GM08714 (cell line): ENCODE measurements at regions not wholly inside any gene's neighbourhood (a gene's known extent, or its start where the extent isn't known, plus 50 kb on each side); places are given as distances from the start of the nearest gene placed in this dataset.

Experiments
- H3K4me3 ChIP-seq: fragments of 200-500 bp; sonication (Bioruptor generic); 2 replicates; pipeline ENCODE4 v1.5.1; 2014; ENCODE audit warnings: mild to moderate bottlenecking, low read length, inconsistent platforms
- ZNF274 ChIP-seq: IDR thresholded peaks from 2 replicates; pipeline ENCODE4 v1.6.1; 2012; ENCODE audit warnings: mild to moderate bottlenecking, low read depth, low read length

DNA sequence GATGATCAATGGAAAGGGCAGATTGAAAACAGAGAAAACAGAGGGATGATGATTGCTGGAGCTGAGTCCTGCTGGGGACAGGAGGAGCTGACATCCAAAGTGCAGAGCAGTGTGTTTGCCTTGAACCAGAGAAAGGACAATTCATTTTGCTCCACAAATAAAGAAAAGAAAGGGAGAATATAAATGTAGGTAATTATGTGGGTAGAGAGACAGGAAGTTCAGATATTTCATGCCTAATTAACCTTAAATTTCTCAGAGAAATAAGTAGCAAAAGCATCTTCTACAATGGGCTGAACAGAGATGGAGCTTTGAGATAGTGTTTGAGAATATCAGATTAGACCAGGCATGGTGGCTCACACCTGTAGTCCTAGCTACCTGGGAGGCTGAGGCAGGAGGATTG is 93.2 kb downstream of the TNFSF18 start:
- TF ChIP-seq ZNF274 = no peak
- no peak overlapping the region for H3K4me3 ChIP-seq

DNA sequence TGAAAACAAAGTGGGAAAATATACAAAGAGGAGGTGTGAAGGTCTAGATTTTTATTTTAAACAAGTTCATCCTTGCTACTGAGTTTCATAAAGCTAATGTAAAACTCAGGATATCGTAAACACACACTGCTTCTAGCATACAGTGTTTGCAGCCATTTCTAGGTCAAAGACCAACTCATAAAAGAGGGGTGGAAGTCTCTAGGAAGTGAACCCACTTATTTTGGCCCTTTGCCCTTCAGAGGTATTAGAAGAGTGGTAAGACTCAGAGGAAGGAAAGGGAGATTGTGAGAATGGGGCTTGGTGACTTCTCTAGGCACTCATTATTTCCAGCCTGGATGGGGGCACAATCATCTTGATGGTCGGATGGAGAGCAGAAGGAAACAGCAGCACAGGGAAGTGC is 91.2 kb downstream of the TNFSF18 start:
- no peak overlapping the region for H3K4me3 ChIP-seq
- TF ChIP-seq ZNF274 = no peak

DNA sequence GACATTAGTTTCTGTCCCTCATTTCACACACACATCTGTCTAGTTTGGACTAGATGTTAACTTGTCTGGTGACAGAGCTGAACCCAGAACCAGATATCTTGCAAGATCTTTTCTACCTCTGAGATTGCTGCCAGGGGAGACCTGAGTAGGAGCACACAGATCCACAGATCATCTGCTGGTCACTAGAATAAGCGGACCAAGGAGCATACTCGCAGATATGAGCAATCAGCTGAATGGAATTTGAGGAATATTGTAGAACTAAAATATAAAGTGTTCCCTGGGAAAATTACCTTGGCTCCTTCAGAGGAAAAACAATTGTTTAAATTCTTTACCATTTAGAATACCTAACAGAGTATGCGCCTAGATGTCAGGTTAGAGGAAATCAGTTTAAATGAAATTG is 90.7 kb downstream of the TNFSF18 start:
- no peak for TF ChIP-seq ZNF274
- no peak overlapping the region for H3K4me3 ChIP-seq

DNA sequence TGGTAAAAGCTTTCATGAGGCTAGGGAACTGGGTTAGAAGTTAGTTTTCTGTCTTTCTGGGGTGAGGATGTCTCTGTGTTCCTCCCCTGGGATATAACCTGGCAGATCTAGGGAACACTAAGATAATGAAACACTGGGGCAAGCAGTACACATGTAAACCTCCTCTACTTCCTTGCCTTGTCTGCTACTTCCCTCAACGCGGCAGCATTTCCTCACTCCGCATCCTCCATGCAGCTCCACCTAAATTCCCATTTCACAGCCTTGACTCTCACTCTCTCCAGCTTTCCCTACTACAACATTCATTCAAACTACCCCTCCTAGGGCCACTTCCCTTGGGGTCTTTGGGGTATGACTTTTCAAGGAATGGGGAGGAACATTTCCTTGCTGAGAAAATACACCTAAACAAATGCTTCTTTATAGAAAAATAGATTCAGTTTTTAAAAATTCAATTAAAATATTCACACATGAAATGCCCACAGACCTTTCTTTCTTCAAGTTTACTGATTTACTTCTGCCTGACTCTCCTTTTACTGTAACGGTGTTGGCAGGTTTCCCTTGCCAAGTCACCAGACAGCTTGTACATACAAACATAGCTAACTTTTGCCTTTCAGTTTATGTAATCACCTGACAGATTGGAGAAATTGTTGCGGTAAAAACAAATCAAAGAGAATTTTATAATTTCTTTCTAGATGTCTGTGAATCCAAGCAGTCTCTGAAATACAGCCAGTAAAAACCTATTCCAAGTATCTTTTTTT is 90.1 kb downstream of the TNFSF18 start:
- no peak for TF ChIP-seq ZNF274
- H3K4me3 ChIP-seq = no peak overlapping the region

DNA sequence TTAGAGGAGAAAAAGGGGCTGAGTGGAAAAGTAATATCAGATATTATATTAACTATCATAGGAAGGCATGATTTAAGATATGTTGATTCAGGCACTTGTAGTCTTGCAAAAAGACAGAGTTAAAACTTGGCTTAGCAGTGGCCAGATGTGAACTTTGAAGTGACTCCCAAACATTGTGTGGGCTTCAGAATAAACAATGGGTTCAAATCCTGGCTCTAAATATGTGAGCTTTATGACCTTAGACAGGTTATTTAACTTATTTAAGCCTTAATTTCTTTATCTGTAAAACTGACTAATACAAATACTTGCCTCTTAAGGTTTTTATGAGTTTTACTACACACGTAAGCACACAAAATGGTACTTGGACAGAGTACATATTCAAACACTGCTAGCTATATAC is 85.9 kb downstream of the TNFSF18 start:
- no peak overlapping the region for H3K4me3 ChIP-seq
- TF ChIP-seq ZNF274 = no peak

DNA sequence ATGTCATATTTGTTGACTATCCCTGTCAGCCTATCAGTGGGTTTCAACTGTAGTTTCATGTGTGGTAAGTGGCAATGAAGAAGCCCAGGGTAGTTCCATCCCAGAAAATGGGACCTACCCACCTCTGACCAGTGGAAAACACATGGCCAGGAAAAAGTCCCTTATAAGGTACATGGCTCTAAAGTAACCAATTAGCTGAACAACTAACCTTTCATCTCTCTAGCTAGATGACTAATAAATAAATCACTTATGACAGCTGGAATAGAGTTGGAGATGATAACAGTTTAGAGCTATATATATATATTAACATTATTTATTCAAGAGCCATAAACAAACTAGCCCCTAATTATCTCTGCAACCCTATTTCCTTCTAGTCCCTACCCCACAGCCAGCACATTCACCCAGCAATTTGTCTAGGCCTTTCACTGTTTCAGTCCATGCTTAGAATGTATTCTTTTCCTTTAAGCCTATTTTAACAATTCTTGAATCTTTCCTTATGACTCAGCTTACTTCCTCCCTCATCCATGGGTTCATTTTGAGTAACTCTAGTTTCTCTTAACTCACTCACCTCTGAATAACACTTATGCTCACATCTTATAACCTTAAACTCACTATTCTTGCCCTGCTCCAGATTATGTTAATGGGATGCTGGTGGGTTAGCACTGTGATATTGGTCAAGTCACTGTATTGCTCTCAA is 83.7 kb downstream of the TNFSF18 start:
- TF ChIP-seq ZNF274 = no peak
- no peak overlapping the region for H3K4me3 ChIP-seq

DNA sequence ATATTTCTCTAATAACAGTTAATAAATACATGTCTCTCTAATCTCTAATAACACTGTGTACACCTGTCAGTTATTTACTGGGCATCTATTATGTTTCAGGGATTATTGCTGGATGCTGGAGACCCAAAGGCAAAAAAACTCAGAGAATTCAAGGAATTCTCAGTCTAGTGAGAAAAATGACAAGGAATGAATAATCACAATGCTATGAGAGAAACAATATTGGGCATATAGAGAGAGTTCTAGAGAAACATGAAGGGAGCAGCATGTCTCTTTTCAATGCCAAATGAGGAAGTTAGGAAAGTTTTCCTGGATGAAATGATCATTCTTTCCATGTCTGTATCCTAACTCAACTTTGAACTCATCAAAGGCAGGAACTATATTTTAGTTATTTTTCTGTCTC is 82.8 kb downstream of the TNFSF18 start:
- no peak for TF ChIP-seq ZNF274
- no peak overlapping the region for H3K4me3 ChIP-seq

DNA sequence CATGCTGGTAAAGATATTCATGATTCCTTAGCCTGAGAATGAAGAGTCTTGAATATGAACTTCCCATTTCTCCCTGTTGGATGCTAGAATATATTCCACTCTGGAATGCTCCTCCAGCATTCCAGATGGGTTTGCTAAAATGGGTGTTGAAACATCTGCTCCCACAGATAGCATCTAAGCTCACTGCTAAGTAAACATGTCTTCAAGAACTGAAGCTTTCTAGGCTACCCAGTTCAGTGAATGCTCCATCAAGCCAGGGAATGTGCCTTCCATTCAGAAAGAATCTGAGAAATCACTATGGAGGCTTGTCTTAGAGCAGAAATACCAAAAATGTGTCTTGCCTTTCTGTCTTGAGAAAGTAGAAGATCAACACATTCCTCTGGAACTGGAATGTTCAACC is 81.1 kb downstream of the TNFSF18 start:
- TF ChIP-seq ZNF274 = no peak
- H3K4me3 ChIP-seq = no peak overlapping the region

DNA sequence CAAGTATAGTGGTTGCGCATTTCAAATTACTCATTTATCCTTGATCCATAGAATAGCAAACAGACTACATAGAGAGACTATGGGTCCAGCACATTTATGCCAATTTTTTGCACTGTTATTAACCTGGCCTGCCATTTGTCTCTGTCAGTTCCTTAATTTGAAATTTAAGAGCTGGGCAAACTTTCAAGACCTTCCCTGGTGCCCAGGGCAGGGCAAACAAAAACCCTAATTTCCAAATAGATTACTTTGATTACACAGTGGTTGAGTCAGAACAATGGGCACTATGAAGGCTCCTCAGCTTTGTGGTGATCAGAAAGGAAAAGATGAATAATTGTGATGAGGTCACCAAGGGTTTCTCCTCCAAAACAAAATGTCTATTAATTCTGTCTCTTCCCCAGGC is 80.6 kb downstream of the TNFSF18 start:
- TF ChIP-seq ZNF274 = no peak
- no peak overlapping the region for H3K4me3 ChIP-seq

DNA sequence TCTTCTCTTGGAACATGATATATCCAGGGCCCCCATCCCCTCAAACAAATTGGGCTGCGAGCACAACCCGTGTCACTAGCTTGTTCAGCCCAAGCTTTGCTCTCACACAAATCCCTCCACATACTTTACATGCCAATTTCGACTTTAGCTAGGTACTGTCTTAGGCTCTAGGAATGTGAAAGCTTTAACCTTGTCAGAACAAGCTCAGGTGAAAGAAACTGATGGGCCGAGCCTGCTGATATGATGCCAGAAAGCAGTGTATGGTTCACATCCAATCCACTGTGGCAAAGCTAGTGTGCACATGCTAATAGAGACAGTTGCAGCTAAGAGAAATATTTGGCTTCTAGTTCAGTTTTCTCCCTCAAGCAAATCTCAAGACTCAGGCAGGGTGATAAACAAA is 79.5 kb downstream of the TNFSF18 start:
- no peak overlapping the region for H3K4me3 ChIP-seq
- TF ChIP-seq ZNF274 = no peak

DNA sequence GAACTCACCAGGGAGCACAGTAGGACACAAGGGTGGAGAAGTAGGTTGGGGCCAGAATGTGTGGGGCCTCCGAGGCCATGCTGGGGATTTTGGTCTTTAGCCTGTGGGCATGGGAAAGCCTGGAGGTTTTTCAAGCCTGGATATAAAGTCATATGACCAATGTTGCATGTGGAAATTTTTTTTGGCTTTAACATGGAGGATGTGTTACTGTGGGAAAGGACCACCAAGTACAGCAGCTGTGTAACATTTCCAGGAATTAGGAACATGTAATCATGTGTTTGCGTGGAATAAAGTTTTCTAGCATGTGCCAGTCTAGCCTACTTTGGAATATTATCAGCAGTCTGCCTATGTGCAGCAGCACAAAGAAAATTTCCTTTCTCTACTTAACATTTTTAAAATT is 78.5 kb downstream of the TNFSF18 start:
- no peak for TF ChIP-seq ZNF274
- H3K4me3 ChIP-seq = no peak overlapping the region

DNA sequence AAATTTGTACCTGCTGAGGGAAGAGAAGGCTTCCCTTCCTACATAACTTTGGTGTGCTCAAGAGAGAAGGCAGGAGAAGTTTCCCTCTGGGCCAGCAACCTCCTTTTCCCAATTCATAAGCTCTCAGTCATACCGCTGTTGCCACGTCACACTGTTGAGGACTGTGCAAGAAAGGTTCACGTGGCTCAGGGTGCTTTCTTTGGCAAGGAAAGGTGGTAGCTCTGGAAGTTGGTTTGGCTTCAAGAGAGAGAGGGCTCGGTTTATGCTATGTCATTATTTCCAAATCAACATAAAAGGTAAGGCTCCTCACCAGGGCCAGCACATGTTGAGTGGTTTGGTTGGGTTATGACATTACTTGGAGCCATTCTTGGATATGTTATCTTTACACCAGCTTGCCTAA is 77.3 kb downstream of the TNFSF18 start:
- H3K4me3 ChIP-seq = no peak overlapping the region
- no peak for TF ChIP-seq ZNF274

DNA sequence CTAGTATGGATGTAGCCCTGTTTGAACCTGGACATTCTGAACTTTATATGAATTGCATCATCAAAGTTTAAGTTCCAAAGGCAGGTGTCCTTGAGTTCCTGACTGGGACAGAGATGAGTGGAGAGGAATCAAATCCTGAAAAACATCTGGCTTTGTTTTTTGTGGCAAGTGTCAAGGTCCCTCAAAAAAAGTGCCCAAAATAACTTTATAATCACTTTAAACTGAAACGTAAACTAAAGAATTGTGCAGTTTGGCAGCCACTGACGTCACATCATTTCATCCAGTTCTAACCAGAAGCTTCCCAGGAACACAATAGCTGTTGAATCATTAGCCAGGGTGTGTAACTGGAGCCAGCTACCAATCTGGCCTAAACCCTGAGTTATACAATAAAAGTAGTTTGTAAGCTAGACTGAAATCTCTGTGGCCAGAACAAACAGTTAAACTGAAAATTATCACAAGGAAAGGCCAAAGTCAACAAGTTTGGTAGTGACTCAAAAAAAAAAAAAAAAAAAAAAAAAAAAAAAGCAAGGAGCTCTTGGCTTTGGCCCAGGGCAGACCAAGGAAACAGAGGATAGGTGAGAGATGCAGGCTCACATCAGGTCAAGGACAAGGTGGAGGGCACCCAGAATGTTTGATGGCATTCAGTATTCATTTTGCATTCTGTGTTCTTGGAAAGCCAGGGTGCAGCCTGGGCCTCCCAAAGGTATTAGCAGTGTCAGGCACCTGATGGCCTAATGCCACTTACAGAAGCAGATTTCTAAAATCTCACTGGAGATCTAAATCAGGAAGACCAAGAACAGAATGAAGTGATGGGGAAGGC is 74.3 kb downstream of the TNFSF18 start:
- no peak for TF ChIP-seq ZNF274
- H3K4me3 ChIP-seq = no peak overlapping the region

DNA sequence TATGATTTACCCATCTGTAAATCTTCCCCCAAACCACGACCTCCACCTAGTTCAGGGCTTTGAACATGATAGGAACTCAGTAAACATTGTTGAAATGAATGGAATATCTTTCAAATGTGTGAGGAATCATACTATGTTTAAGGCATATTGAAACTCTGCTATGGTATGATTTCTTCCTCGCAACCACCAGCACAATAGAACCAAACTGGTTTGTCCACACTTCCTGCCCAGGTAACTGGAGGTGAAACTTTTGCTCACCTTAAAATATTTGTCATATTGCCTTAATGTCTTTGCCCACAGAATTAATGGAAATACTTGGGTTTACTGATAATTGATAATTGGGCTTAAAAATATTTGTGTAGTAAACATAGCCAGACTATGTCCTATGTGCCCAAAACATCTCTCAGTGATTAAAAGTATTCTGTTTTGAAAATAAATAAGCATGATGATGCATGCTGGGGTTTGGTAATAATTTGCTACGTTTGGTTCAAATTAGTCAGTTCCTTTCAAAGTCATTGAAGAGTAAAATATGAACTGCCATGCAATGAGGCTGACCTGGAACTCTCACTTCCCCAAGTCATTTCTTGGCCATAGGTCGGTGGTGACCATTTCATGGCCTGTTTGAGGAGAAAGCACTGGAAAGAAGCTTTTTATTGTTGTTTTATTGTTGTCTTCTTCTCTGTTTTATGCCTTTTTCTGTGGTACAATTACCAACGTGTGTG is 73.3 kb downstream of the TNFSF18 start:
- no peak for TF ChIP-seq ZNF274
- no peak overlapping the region for H3K4me3 ChIP-seq
